MM.1S (cell line): ENCODE measurements at regions not wholly inside any gene's neighbourhood (a gene's known extent, or its start where the extent isn't known, plus 50 kb on each side); places are given as distances from the start of the nearest gene placed in this dataset.

Source experiments
- DNase-seq: peaks from one replicate; pipeline ENCODE4 v3.0.0-alpha.2; 2015
- H2AFZ ChIP-seq: fragments of 300-600 bp; sonication (generic); 2 replicates; pipeline ENCODE4 v1.6.0; 2016; ENCODE audit warnings: antibody characterized with exemption, low read length
- H3F3A ChIP-seq: fragments of 300-600 bp; sonication (generic); 2 replicates; pipeline ENCODE4 v1.6.1; 2016; ENCODE audit warnings: mild to moderate bottlenecking, antibody characterized with exemption, low read length, moderate library complexity, mixed read lengths; ENCODE audit not compliant: insufficient read depth
- H3K27ac ChIP-seq: fragments of 300-600 bp; sonication (generic); 2 replicates; pipeline ENCODE4 v1.5.1; 2016; ENCODE audit warnings: mild to moderate bottlenecking, low read length
- H3K27me3 ChIP-seq: fragments of 300-600 bp; sonication (generic); replicated peaks from 2 replicates; pipeline ENCODE4 v1.6.0; 2016; ENCODE audit warnings: low read length; ENCODE audit not compliant: insufficient read depth
- H3K36me3 ChIP-seq: fragments of 300-600 bp; sonication (generic); replicated peaks from 2 replicates; pipeline ENCODE4 v1.6.1; 2016; ENCODE audit warnings: mild to moderate bottlenecking, low read length, mixed read lengths; ENCODE audit not compliant: insufficient read depth
- H3K4me1 ChIP-seq: fragments of 300-600 bp; sonication (generic); 2 replicates; pipeline ENCODE4 v1.6.1; 2016; ENCODE audit warnings: low read length, mixed read lengths
- H3K4me2 ChIP-seq: fragments of 300-600 bp; sonication (generic); 2 replicates; pipeline ENCODE4 v1.6.0; 2016; ENCODE audit warnings: low read depth, low read length
- H3K4me3 ChIP-seq: fragments of 300-600 bp; sonication (generic); 2 replicates; pipeline ENCODE4 v1.5.1; 2016; ENCODE audit warnings: low read length, mixed read lengths
- H3K79me2 ChIP-seq: fragments of 300-600 bp; sonication (generic); 2 replicates; pipeline ENCODE4 v1.6.1; 2016; ENCODE audit warnings: mixed run types, low read length, mixed read lengths
- H3K9ac ChIP-seq: fragments of 300-600 bp; sonication (generic); 2 replicates; pipeline ENCODE4 v1.6.1; 2016; ENCODE audit warnings: low read length, mixed read lengths
- H3K9me2 ChIP-seq: fragments of 300-600 bp; sonication (generic); replicated peaks from 2 replicates; pipeline ENCODE4 v1.6.1; 2016; ENCODE audit warnings: mild to moderate bottlenecking, low read length, mixed read lengths; ENCODE audit not compliant: insufficient read depth
- H3K9me3 ChIP-seq: fragments of 300-600 bp; sonication (generic); replicated peaks from 2 replicates; pipeline ENCODE4 v1.6.1; 2016; ENCODE audit warnings: mild to moderate bottlenecking, low read length, mixed read lengths; ENCODE audit not compliant: insufficient read depth
- H4K20me1 ChIP-seq: fragments of 300-600 bp; sonication (generic); 2 replicates; pipeline ENCODE4 v1.6.1; 2016; ENCODE audit warnings: mild to moderate bottlenecking, low read length, moderate library complexity, mixed read lengths; ENCODE audit not compliant: insufficient read depth
- EZH2 ChIP-seq: fragments of 300-600 bp; sonication (generic); optimal IDR thresholded peaks from 2 replicates; pipeline ENCODE3; 2017; ENCODE audit warnings: low read depth, mild to moderate bottlenecking, antibody characterized with exemption, low read length, mixed read lengths
- EZH2phosphoT487 ChIP-seq: fragments of 300-600 bp; sonication (generic); IDR thresholded peaks from 2 replicates; pipeline ENCODE4 v1.6.1; 2018; ENCODE audit warnings: antibody characterized with exemption, low read length
- TF ChIP-seq, protein P1 (sequence below): fragments of 300-600 bp; sonication (generic); IDR thresholded peaks from 2 replicates; pipeline ENCODE4 v1.5.1; 2016; ENCODE audit warnings: antibody characterized with exemption, low read length, mixed read lengths

DNA sequence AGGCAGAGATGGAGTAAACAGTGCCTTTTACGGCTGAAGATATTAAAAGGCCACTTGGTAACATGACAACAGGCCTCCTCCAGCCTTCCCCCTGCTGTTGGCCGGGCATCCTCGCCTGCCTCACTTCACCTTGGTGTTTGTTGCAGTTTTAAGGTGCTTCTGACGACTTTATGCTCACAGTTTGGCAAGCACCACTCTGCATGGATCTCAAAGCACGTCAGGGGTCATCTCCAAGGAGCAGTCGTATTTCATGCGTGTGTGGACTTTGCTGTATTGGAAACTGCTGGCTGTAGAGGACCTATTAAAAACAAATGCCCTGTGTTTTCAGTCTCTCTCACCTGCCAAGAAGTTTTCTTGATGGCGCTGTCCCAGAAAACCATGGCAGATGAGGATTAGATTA is 483.1 kb downstream of the RPS24 start:
- H3K4me2 ChIP-seq: no peak overlapping the region
- H3K4me1 ChIP-seq: no peaks in the 10 kb centered on the region
- TF ChIP-seq EZH2: no peak
- TF ChIP-seq, protein P1, sequence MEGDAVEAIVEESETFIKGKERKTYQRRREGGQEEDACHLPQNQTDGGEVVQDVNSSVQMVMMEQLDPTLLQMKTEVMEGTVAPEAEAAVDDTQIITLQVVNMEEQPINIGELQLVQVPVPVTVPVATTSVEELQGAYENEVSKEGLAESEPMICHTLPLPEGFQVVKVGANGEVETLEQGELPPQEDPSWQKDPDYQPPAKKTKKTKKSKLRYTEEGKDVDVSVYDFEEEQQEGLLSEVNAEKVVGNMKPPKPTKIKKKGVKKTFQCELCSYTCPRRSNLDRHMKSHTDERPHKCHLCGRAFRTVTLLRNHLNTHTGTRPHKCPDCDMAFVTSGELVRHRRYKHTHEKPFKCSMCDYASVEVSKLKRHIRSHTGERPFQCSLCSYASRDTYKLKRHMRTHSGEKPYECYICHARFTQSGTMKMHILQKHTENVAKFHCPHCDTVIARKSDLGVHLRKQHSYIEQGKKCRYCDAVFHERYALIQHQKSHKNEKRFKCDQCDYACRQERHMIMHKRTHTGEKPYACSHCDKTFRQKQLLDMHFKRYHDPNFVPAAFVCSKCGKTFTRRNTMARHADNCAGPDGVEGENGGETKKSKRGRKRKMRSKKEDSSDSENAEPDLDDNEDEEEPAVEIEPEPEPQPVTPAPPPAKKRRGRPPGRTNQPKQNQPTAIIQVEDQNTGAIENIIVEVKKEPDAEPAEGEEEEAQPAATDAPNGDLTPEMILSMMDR: no peak
- no peak for TF ChIP-seq EZH2phosphoT487
- H3K9me2 ChIP-seq: no peaks in the 10 kb centered on the region
- H4K20me1 ChIP-seq: no peaks in the 10 kb centered on the region
- no peaks in the 10 kb centered on the region for H3K79me2 ChIP-seq
- no peak overlapping the region for H3K4me3 ChIP-seq
- no peak overlapping the region for H3K27ac ChIP-seq
- no peak overlapping the region for H3K9ac ChIP-seq
- DNase-seq: no peak
- H2AFZ ChIP-seq: no peak overlapping the region
- no peaks in the 10 kb centered on the region for H3K36me3 ChIP-seq
- H3K9me3 ChIP-seq: no peaks in the 10 kb centered on the region
- no peaks in the 10 kb centered on the region for H3F3A ChIP-seq
- H3K27me3 ChIP-seq: no peaks in the 10 kb centered on the region

DNA sequence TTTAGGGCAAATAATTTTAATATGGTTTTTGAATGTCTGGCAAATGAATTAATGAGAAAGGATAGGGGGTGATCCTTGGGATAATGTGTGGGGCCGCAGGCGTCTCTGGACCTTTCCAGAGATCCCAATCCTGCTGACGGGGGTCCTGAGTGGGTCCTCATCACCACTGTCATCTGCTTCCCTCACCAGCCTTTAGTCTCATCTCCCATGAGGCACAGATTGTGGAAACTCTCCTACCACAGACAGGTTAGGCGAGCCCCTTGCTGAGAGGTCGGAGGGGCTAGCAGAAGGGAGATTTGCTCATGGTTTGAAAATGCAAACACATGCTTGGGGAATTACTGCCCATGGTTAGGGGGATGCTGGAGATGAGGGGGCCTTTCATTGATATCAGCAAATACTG is 484.6 kb downstream of the RPS24 start:
- Histone ChIP-seq H3K9ac (no peak overlapping the region), H3K36me3 (no peaks in the 10 kb centered on the region), H3K9me3 (no peaks in the 10 kb centered on the region), H3K4me1 (no peaks in the 10 kb centered on the region), H3K27me3 (no peaks in the 10 kb centered on the region), H3K4me2 (no peak overlapping the region), H3F3A (no peaks in the 10 kb centered on the region), H2AFZ (no peak overlapping the region), H3K27ac (no peak overlapping the region), H3K79me2 (no peaks in the 10 kb centered on the region), H4K20me1 (no peaks in the 10 kb centered on the region), H3K9me2 (no peaks in the 10 kb centered on the region), H3K4me3 (no peak overlapping the region)
- TF ChIP-seq EZH2phosphoT487 (no peak), EZH2 (no peak)
- TF ChIP-seq, protein P1: no peak
- DNase-seq: no peak

DNA sequence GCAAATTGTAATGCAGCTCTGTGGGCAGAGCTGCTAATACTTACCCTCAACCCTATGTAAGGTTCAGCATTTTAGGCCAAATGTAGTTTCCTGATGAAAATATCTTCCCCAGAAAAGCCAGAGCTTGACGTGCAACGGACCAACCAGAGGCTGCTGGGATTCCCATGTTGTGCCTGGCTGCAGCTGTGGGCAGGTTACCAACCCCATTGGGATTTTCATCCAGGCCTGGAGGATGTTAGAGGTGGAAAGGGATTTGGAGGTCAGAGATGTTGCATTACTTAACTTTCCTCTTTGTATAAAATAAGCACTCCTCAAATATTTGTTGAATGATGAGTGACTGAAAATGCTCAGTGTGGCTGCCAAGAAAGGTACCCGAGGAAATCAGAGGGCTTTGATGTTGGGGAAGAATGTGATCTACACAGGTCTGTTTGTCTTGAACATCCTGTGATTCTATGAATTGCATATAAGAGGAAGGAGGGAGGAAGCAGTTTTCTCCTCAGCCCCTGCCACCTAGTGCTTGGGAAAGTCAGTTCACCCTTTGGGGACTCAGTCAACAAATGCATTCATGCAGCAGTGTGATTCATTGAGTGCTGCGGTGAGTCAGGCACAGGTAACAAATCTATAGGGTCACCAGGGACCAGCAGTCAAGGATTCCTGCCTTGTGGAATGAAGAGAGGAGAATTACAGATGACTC is 487.2 kb downstream of the RPS24 start:
- H2AFZ ChIP-seq: no peak overlapping the region
- no peaks in the 10 kb centered on the region for H3K9me2 ChIP-seq
- H3K4me1 ChIP-seq: no peaks in the 10 kb centered on the region
- no peak overlapping the region for H3K27ac ChIP-seq
- H3K36me3 ChIP-seq: no peaks in the 10 kb centered on the region
- DNase-seq: no peak
- H3K4me3 ChIP-seq: no peak overlapping the region
- no peaks in the 10 kb centered on the region for H4K20me1 ChIP-seq
- H3K79me2 ChIP-seq: no peaks in the 10 kb centered on the region
- TF ChIP-seq EZH2 (no peak), EZH2phosphoT487 (no peak)
- TF ChIP-seq, protein P1: no peak
- no peaks in the 10 kb centered on the region for H3F3A ChIP-seq
- no peak overlapping the region for H3K9ac ChIP-seq
- no peaks in the 10 kb centered on the region for H3K9me3 ChIP-seq
- H3K4me2 ChIP-seq: no peak overlapping the region
- no peaks in the 10 kb centered on the region for H3K27me3 ChIP-seq
